ENCODE measurements at regions not wholly inside any gene's neighbourhood (a gene's known extent, or its start where the extent isn't known, plus 50 kb on each side); places are given as distances from the start of the nearest gene placed in this dataset.
"Not testable (repeated sequence)": the region's sequence is repeated elsewhere in the genome, so short reads cannot be mapped to it uniquely, and the experiment has no call there.

DNA sequence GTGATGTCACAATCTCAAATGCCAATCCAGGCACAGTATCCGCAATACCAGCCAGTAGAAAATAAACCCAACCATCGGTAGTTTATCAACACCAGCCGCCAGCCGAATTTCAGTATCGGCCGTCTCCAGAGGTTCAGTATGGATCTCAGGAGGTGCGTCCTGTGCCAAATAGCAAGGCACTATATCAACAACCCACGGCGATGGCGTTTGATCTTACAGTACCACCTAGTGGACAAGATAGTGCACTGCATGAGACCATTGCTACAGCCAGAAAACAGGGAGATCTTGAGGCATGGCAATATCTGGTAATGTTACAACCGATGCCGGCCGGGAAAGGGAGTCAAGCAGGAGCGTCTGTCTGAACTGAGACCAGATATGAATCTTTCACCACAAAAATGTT lies 121.8 kb upstream of the DRD5 start:
- H3K27ac ChIP-seq, ATAC-seq, H3K9me3 ChIP-seq, H3K36me3 ChIP-seq, H3K4me1 ChIP-seq, H3K4me3 ChIP-seq, H3K27me3 ChIP-seq: not testable (repeated sequence)
- 0 to 25% methylated on average over 2 to 5 of the region's 14 CpGs for WGBS, 2 donors (ENCODE audit: low coverage in 1 of 2)
- TF ChIP-seq, protein P1, sequence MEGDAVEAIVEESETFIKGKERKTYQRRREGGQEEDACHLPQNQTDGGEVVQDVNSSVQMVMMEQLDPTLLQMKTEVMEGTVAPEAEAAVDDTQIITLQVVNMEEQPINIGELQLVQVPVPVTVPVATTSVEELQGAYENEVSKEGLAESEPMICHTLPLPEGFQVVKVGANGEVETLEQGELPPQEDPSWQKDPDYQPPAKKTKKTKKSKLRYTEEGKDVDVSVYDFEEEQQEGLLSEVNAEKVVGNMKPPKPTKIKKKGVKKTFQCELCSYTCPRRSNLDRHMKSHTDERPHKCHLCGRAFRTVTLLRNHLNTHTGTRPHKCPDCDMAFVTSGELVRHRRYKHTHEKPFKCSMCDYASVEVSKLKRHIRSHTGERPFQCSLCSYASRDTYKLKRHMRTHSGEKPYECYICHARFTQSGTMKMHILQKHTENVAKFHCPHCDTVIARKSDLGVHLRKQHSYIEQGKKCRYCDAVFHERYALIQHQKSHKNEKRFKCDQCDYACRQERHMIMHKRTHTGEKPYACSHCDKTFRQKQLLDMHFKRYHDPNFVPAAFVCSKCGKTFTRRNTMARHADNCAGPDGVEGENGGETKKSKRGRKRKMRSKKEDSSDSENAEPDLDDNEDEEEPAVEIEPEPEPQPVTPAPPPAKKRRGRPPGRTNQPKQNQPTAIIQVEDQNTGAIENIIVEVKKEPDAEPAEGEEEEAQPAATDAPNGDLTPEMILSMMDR (IDR thresholded peaks at IDR 0.05), result peak; percentile 32 to 60 (median 42)

DNA sequence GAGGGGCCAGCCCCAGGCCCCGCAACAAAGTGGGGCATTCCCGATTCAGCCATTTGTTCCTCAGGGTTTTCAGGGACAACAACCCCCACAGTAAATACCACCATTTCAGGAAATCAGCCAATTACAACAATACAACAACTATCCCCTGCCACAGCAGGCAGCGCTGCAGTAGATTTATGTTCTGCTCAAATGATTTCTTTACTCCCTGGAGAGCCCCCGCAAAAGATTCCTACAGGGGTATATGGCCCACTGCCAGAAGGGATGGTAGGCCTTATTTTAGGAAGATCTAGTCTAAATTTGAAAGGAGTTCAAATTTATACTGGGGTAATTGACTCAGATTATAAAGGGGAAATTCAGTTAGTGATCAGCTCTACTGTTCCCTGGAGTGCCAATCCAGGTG lies 120.5 kb upstream of the DRD5 start:
- 51 to 74% methylated on average over 2 to 3 of the region's 4 CpGs for WGBS, 2 donors (ENCODE audit: low coverage in 1 of 2)
- ATAC-seq, H3K9me3 ChIP-seq, H3K4me1 ChIP-seq, H3K27me3 ChIP-seq, H3K36me3 ChIP-seq, H3K27ac ChIP-seq, H3K4me3 ChIP-seq: not testable (repeated sequence)

- 13 to 16% methylated on average over 5 to 6 of the region's 11 CpGs for WGBS, 2 donors (ENCODE audit: low coverage in 1 of 2)
- not testable (repeated sequence) for ATAC-seq, H3K4me3 ChIP-seq, H3K27me3 ChIP-seq, H3K4me1 ChIP-seq, H3K27ac ChIP-seq, H3K36me3 ChIP-seq, H3K9me3 ChIP-seq
Observed at GRCh38 chr4:9670725-9671124, 110.7 kb upstream of the DRD5 start.

- WGBS, 2 donors (ENCODE audit: low coverage in 1 of 2), result 81 to 89% methylated on average over 3 to 7 of the region's 10 CpGs
- not testable (repeated sequence) for H3K27ac ChIP-seq, ATAC-seq
Observed at GRCh38 chr4:9677357-9677756, 104.1 kb upstream of the DRD5 start.

GRCh38 chr4:9679704-9680478 lies 101.5 kb upstream of the DRD5 start:
- H3K4me1 ChIP-seq, result no peaks in the 10 kb centered on the region
- TF ChIP-seq EP300 (IDR thresholded peaks at IDR 0.05), result no peak
- no peak for TF ChIP-seq POLR2A (IDR thresholded peaks at IDR 0.05)
- no peak for TF ChIP-seq POLR2AphosphoS5 (IDR thresholded peaks at IDR 0.05)
- TF ChIP-seq, protein P1 (IDR thresholded peaks at IDR 0.05), result no peak
- WGBS, 2 donors (ENCODE audit: low coverage in 1 of 2), result no CpG with 5 or more reads among the region's 30 CpGs
- peaks cover 9% of the 10 kb centered on the region for H3K27me3 ChIP-seq
- no peak for ATAC-seq
- H3K36me3 ChIP-seq, result no peaks in the 10 kb centered on the region
- no peak overlapping the region for H3K27ac ChIP-seq
- H3K4me3 ChIP-seq, result no peak overlapping the region
- H3K9me3 ChIP-seq, result no peaks in the 10 kb centered on the region

More at GRCh38 chr4:9677357-9677756, 104.1 kb upstream of the DRD5 start:
- not testable (repeated sequence) for H3K27me3 ChIP-seq, H3K4me3 ChIP-seq, H3K9me3 ChIP-seq, H3K36me3 ChIP-seq, H3K4me1 ChIP-seq

DNA sequence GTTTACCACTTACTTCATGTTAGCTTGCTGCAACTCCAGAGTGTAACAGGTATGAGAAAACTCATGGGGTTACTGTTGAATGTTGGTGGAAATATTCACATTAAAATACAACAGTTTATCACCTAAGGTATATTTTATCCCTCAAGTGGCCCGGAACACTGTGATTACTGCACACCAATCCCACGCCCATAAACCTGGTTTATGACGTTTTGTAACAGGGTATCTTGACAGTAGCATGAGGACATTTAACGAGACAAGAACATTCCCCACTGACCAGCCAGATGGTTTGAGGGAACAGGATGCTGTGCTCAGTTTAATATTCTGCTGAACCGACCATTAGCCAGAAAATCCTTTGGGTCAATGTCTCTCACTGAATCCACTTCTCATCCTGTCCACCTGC lies 98.3 kb upstream of the DRD5 start:
- not testable (repeated sequence) for H3K36me3 ChIP-seq, ATAC-seq, H3K4me1 ChIP-seq, H3K27ac ChIP-seq, H3K4me3 ChIP-seq, H3K9me3 ChIP-seq, H3K27me3 ChIP-seq
- WGBS, 2 donors (ENCODE audit: low coverage in 1 of 2), result 85 to 87% methylated on average over 5 of the region's 5 CpGs

GRCh38 chr4:9685016-9685415 lies 96.4 kb upstream of the DRD5 start:
- ATAC-seq, H3K27me3 ChIP-seq, H3K27ac ChIP-seq, H3K9me3 ChIP-seq, H3K4me1 ChIP-seq, H3K4me3 ChIP-seq, H3K36me3 ChIP-seq: not testable (repeated sequence)
- 42 to 52% methylated on average over 2 to 4 of the region's 5 CpGs for WGBS, 2 donors (ENCODE audit: low coverage in 1 of 2)

DNA sequence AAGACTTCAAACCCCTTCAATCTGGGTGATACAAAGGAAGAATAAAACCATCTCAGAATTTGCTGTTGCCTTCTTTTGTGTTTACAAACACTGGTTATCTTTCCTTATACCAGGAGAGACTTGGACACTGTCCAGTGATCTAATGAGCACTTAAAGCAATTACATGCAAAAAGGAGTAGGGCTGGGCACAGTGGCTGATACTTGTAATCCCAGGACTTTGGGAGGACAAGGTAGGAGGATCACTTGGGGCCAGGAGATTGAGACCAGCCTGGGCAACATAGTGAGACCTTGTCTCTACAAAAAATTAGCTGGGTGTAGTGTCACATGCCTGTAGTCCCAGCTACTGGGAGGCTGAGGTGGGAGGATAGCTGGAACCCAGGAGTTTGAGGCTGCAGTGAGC lies 95.7 kb upstream of the DRD5 start:
- TF ChIP-seq POLR2A (IDR thresholded peaks at IDR 0.05), result no peak
- TF ChIP-seq EP300 (IDR thresholded peaks at IDR 0.05), result no peak
- TF ChIP-seq POLR2AphosphoS5 (IDR thresholded peaks at IDR 0.05), result no peak
- TF ChIP-seq, protein P1 (IDR thresholded peaks at IDR 0.05), result no peak
- no peak for ATAC-seq
- H3K9me3 ChIP-seq, result no peaks in the 10 kb centered on the region

DNA sequence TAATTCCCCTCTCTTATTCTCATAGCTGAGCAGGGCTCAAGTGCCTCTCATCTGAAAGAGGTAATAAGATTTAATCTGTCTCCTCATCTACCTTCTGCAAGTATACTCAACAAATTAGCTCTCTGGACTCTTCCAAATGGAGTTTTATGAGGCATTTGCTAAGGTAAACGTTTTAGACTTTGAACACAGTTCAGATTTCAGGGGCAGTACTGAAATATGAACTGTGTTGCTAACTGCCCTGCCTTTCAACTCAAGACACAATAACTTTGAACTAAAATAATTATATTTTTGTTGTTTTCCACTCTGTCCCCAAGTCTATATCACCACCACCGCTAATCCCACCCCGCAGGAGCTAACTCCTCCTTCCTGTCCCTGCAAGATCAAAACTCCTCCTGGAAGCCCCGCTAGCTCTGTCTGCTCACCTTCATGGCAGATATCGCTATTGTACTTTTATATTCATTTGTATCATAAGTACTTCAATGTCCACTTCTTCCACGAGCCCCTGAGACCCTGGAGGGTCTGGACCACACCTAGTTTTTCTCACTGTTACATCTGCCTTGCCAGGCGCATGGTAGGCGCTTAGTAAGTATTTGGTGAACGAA lies 90.7 kb upstream of the DRD5 start:
- H3K4me1 ChIP-seq, H3K27me3 ChIP-seq, ATAC-seq, H3K36me3 ChIP-seq, H3K9me3 ChIP-seq: not testable (repeated sequence)
- H3K27ac ChIP-seq, result peak overlapping the region; percentile 45 to 86 (median 84)
- H3K4me3 ChIP-seq, result peak overlapping the region; percentile 39 to 64
- 11 to 28% methylated on average over 8 to 9 of the region's 9 CpGs for WGBS, 2 donors (ENCODE audit: low coverage in 1 of 2)

More for the DNA sequence above, 95.7 kb upstream of the DRD5 start:
- Histone ChIP-seq H3K27ac (no peak overlapping the region), H3K36me3 (no peaks in the 10 kb centered on the region), H3K4me1 (peaks cover 0 to 2% (median 0%) of the 10 kb centered on the region in 3 donors), H3K4me3 (no peak overlapping the region), H3K27me3 (peaks cover 6% of the 10 kb centered on the region)
